GM12872 (cell line): ENCODE measurements at regions not wholly inside any gene's neighbourhood (a gene's known extent, or its start where the extent isn't known, plus 50 kb on each side); places are given as distances from the start of the nearest gene placed in this dataset.

Experiments
- TF ChIP-seq, protein P1 (sequence below): IDR thresholded peaks from 3 replicates; pipeline ENCODE4 v1.5.1; 2011; ENCODE audit warnings: low read depth, mild to moderate bottlenecking, low read length, moderate library complexity; ENCODE audit not compliant: insufficient read depth

DNA sequence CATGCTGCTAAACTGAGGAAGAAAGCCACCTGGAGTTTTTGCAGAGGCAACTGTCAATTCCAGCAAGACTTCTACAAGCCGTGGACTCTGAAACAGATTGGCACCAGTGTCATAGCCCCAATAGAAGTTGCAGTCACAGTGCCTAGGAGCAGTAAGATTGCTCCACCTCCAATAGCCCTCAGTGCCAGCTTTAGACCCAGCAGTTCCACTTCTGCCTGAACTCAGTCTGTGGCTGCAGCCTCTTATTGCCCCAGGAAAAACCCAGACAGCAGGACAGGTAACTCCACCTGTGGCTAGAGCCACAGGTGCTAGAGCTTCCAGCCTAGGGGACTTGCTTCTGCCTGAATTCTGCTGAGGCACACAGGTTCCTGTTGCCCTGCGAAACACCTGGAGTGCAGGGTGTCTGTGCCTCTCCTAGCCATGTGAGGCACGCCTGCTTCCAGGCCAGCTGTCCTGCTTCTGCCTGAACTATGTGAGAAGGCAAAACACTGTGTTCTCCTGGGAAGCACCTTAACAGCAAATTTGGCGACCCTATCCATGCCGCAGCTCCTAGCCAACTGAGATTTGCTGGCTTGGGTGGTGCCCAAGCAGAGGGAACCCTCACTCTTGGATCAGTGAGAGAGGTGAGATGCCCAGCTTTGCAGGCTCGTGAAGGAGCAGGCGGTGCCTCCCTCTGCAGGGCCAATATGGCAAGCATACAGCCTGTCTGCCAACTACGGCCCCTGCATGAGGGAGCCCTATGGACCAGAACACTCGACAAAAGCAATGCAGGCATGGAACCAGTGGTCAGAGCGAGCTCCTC, 607.6 kb downstream of the PCDH17 start:
- TF ChIP-seq, protein P1, sequence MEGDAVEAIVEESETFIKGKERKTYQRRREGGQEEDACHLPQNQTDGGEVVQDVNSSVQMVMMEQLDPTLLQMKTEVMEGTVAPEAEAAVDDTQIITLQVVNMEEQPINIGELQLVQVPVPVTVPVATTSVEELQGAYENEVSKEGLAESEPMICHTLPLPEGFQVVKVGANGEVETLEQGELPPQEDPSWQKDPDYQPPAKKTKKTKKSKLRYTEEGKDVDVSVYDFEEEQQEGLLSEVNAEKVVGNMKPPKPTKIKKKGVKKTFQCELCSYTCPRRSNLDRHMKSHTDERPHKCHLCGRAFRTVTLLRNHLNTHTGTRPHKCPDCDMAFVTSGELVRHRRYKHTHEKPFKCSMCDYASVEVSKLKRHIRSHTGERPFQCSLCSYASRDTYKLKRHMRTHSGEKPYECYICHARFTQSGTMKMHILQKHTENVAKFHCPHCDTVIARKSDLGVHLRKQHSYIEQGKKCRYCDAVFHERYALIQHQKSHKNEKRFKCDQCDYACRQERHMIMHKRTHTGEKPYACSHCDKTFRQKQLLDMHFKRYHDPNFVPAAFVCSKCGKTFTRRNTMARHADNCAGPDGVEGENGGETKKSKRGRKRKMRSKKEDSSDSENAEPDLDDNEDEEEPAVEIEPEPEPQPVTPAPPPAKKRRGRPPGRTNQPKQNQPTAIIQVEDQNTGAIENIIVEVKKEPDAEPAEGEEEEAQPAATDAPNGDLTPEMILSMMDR: no peak

DNA sequence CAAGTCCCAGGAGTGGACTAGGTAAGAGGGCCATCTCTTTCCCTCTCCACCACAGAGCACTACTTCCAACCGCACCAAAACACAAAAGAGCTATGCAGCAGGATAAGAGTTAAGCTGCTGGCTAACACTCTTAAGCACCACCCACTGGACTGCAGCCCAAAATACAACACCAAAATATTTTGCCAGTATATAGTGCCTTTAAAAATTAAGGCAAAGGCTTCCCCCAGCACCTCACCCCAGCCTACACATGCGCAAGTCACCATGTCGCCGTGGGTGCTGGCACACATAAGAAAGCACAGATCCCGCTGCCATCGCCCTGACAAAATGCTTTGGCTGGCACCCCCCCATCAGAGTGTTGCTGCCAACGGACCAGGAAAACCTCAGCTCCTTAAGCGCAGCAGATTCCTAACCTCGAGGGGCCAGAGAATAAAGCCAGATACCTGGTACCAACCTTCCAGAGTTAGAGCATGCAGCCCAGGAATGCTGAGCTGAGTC, 608.3 kb downstream of the PCDH17 start:
- TF ChIP-seq, protein P1: no peak

DNA sequence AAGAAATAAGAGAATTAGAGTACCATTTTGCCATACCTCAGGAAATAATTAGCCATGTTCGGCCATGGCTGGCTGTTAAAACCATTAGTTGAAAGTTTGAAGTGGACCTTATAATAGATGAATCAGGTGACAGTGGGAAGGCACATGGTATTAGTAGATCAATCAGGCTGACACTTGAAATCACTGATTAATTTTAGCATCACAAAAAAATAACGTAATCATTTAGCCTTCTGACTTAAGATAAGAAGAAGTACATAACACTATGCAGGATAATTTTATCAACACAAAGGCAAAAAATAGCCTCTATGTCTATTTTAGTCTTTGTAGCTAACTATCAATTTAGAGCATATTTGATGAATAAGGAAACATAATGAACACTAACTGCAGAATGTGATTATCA, 615.5 kb downstream of the PCDH17 start:
- TF ChIP-seq, protein P1: no peak

DNA sequence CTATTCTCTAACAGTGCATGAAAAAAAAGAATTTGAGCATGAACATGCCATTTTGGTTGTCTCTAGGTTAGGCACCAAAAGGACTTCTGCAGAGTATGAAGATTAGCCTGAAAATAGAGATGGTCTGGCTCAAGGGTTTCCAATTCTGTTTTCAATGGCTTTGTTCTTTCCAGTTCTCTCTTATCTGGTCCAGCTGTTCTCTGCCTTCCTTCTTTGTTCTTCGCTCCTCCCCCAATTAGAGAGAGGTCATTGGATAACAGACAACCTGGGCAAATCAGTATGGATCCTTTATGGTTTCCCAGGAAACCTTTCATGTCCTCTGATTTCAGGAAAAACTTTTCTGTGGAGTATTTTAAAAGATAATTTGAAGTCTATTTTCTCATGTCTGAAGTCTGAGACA, 623.4 kb downstream of the PCDH17 start:
- TF ChIP-seq, protein P1: no peak

DNA sequence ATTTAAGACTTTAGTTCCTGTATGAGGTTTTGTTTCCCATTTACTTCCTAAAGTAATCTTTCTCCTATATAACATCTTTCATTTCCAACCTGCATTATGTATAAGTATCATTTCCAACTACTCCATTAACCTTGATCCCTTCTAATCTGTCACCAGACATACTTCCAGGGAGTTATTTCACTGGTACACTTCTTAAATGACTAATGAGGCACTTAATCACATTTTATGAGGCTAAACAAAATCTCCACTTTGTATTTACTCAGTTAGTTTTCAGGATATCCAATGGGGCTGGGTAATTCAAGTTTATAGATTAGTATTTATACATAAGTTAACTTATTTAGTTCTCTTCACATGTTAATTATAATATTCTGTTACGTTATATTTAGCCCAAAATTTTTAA, 634.7 kb downstream of the PCDH17 start:
- TF ChIP-seq, protein P1: no peak

DNA sequence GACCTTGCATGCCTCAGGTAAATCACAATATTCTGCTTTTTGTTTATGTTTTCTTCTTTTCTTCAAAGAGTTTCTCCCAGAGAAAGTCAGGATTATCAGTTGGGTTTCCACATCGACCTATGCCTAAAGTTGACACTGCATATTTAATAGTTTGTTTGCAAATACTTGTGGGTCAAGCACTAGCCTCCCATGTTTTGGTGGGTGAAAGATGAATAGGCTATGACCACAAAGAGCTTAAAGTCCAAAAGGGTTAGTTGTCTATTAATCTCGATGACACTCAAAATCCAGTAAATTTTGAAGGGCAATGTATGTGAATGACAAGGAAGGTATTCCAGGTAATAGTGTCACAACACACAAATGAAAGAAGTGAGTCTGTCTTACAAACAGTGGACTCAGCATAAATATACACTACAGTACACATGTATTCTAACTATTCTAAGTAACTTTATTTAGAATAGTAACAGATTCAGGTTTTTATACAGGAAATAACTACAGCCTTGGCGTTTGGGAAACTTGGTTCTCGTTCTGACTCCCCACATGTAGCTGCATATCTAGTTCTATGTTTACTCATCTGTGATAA, 667.1 kb downstream of the PCDH17 start:
- TF ChIP-seq, protein P1: no peak

DNA sequence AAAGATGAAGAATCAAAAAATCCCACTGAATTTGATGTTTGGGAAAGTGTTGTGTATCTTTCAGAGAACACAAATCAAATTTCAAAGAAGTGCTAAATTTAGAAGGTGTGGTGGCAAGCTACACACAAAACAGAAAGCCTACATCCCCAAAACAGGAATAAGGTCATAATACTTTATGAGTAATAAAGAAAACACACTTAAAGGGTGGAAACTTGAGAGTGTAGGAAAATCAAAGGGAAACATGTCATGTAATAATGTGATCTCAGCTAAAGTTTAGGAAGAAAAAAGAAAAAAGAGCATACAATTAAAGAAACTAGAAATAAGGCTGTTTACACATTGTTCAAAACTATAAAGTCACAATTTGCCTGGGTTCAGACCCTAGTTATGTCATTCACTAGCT, 668.7 kb downstream of the PCDH17 start:
- TF ChIP-seq, protein P1: no peak
